Jurkat, Clone E6-1 (cell line): ENCODE measurements at regions not wholly inside any gene's neighbourhood (a gene's known extent, or its start where the extent isn't known, plus 50 kb on each side); places are given as distances from the start of the nearest gene placed in this dataset.
"Not testable (repeated sequence)": the region's sequence is repeated elsewhere in the genome, so short reads cannot be mapped to it uniquely, and the experiment has no call there.

Source experiments
- DNase-seq: peaks from one replicate; pipeline ENCODE4 v3.0.0-alpha.2; 2011; ENCODE audit warnings: low read depth, low spot score
- H3K4me3 ChIP-seq: 2 replicates; pipeline ENCODE4 v1.5.1; 2011; ENCODE audit warnings: mild to moderate bottlenecking, low read length, control low read depth, moderate library complexity

- H3K4me3 ChIP-seq, result no peak overlapping the region
Observed at GRCh38 chr4:171242831-171243230, 570.4 kb upstream of the GALNTL6 start.

GRCh38 chr4:171239196-171239595 is 574.0 kb upstream of the GALNTL6 start:
- DNase-seq, result no peak

More at GRCh38 chr4:171242831-171243230, 570.4 kb upstream of the GALNTL6 start:
- DNase-seq, result no peak

GRCh38 chr4:171235521-171235920 is 577.7 kb upstream of the GALNTL6 start:
- H3K4me3 ChIP-seq, result no peak overlapping the region
- DNase-seq, result no peak

More at GRCh38 chr4:171239196-171239595, 574.0 kb upstream of the GALNTL6 start:
- H3K4me3 ChIP-seq, result no peak overlapping the region

GRCh38 chr4:171229354-171229753 is 583.9 kb upstream of the GALNTL6 start:
- H3K4me3 ChIP-seq, DNase-seq: not testable (repeated sequence)

GRCh38 chr4:171221181-171221580 is 592.0 kb upstream of the GALNTL6 start:
- no peak for DNase-seq
- H3K4me3 ChIP-seq, result no peak overlapping the region

GRCh38 chr4:171203425-171203824 is 609.8 kb upstream of the GALNTL6 start:
- no peak overlapping the region for H3K4me3 ChIP-seq
- DNase-seq, result no peak

- DNase-seq, result no peak
- no peak overlapping the region for H3K4me3 ChIP-seq
Observed at GRCh38 chr4:171202908-171203307, 610.3 kb upstream of the GALNTL6 start.

- DNase-seq, result peak; percentile 8
- H3K4me3 ChIP-seq, result no peak overlapping the region
Observed at GRCh38 chr4:171186700-171187099, 626.5 kb upstream of the GALNTL6 start.

- no peak overlapping the region for H3K4me3 ChIP-seq
- DNase-seq, result no peak
Observed at GRCh38 chr4:171181090-171181489, 632.1 kb upstream of the GALNTL6 start.

GRCh38 chr4:171170671-171171070 is 642.5 kb upstream of the GALNTL6 start:
- H3K4me3 ChIP-seq, result no peak overlapping the region
- DNase-seq, result no peak

GRCh38 chr4:171169396-171169795 is 643.8 kb upstream of the GALNTL6 start:
- no peak for DNase-seq
- no peak overlapping the region for H3K4me3 ChIP-seq

GRCh38 chr4:171162478-171162877 is 650.7 kb upstream of the GALNTL6 start:
- H3K4me3 ChIP-seq, result no peak overlapping the region
- DNase-seq, result no peak

- DNase-seq, result no peak
- no peak overlapping the region for H3K4me3 ChIP-seq
Observed at GRCh38 chr4:171157462-171158082, 655.6 kb upstream of the GALNTL6 start.

- H3K4me3 ChIP-seq, result no peak overlapping the region
- DNase-seq, result no peak
Observed at GRCh38 chr4:171142639-171143038, 670.6 kb upstream of the GALNTL6 start.

GRCh38 chr4:171142045-171142444 is 671.2 kb upstream of the GALNTL6 start:
- H3K4me3 ChIP-seq, result no peak overlapping the region
- DNase-seq, result no peak

- no peak for DNase-seq
- H3K4me3 ChIP-seq, result no peak overlapping the region
Observed at GRCh38 chr4:171130256-171130801, 682.9 kb upstream of the GALNTL6 start.

GRCh38 chr4:171118091-171118490 is 695.1 kb upstream of the GALNTL6 start:
- no peak overlapping the region for H3K4me3 ChIP-seq
- DNase-seq, result no peak

- DNase-seq, result no peak
- H3K4me3 ChIP-seq, result no peak overlapping the region
Observed at GRCh38 chr4:171117457-171117856, 695.7 kb upstream of the GALNTL6 start.

GRCh38 chr4:171101845-171102244 is 711.4 kb upstream of the GALNTL6 start:
- H3K4me3 ChIP-seq, result no peak overlapping the region
- DNase-seq, result no peak

GRCh38 chr4:171087089-171087488 is 726.1 kb upstream of the GALNTL6 start:
- H3K4me3 ChIP-seq, result no peak overlapping the region
- no peak for DNase-seq

- no peak for DNase-seq
- H3K4me3 ChIP-seq, result no peak overlapping the region
Observed at GRCh38 chr4:171067422-171067821, 745.8 kb upstream of the GALNTL6 start.
